ENCODE measurements at regions not wholly inside any gene's neighbourhood (a gene's known extent, or its start where the extent isn't known, plus 50 kb on each side); places are given as distances from the start of the nearest gene placed in this dataset.

- Mint-ChIP-seq H3K4me1 (no peaks in the 10 kb centered on the region), H3K4me3 (no peak overlapping the region), H3K27me3 (no peaks in the 10 kb centered on the region), H3K9me3 (ENCODE audit: insufficient read depth) (no peaks in the 10 kb centered on the region), H3K27ac (no peak overlapping the region)
- no peak overlapping the region for H3K4me3 ChIP-seq (ENCODE audit: control extremely low read depth in 1 of 5, extremely low read depth in 1 of 5, insufficient read depth in 1 of 5, low read depth in 2 of 5, low read length in 4 of 5)
- no peak overlapping the region for H3K27ac ChIP-seq (ENCODE audit: low read length in 2 of 2)
- no peak overlapping the region for H3K4me2 ChIP-seq (replicated peaks; ENCODE audit: low read depth, low read length, poor library complexity, severe bottlenecking)
- no peaks in the 10 kb centered on the region for H3K27me3 ChIP-seq (replicated peaks in 1 of 4; ENCODE audit: control extremely low read depth in 1 of 4, control insufficient read depth in 3 of 4, insufficient read depth in 4 of 4, low read length in 3 of 4)
- H3K4me1 ChIP-seq (ENCODE audit: control insufficient read depth in 2 of 2, insufficient read depth in 2 of 2, low read length in 2 of 2): no peaks in the 10 kb centered on the region
- ChIA-PET POLR2A (no interaction called here), CTCF (no interaction called here)
- H3K79me2 ChIP-seq (ENCODE audit: control insufficient read depth, insufficient read depth, low read length): no peaks in the 10 kb centered on the region
- TF ChIP-seq EZH2 (IDR thresholded peaks at IDR 0.05; ENCODE audit: borderline replicate concordance, insufficient read depth, low read depth, low read length, poor library complexity, severe bottlenecking): no peak
- intact Hi-C loops (cut with micrococcal nuclease): no loop called here
- ATAC-seq (ENCODE audit: low read depth) (no peak), DNase-seq (no peak)
- H3K9me3 ChIP-seq (ENCODE audit: control extremely low read depth in 1 of 3, control insufficient read depth in 2 of 3, insufficient read depth in 1 of 3, low read length in 2 of 3): no peaks in the 10 kb centered on the region
- H3K9ac ChIP-seq (ENCODE audit: low read length): no peak overlapping the region
- H3K36me3 ChIP-seq (replicated peaks in 1 of 2; ENCODE audit: control extremely low read depth in 1 of 2, control insufficient read depth in 1 of 2, extremely low read depth in 1 of 2, insufficient read depth in 2 of 2, low read length in 1 of 2): no peaks in the 10 kb centered on the region
- WGBS (ENCODE audit: insufficient coverage): no CpG with 5 or more reads among the region's 1 CpG
- H4K20me1 ChIP-seq (ENCODE audit: control insufficient read depth, insufficient read depth, low read length, poor library complexity, severe bottlenecking): no peaks in the 10 kb centered on the region
- no peak overlapping the region for H2AFZ ChIP-seq (ENCODE audit: insufficient read depth, low read depth, low read length, poor library complexity, severe bottlenecking)
These were observed 525.5 kb downstream of the RFC3 start for GRCh38 chr13:34343413-34343940.

DNA sequence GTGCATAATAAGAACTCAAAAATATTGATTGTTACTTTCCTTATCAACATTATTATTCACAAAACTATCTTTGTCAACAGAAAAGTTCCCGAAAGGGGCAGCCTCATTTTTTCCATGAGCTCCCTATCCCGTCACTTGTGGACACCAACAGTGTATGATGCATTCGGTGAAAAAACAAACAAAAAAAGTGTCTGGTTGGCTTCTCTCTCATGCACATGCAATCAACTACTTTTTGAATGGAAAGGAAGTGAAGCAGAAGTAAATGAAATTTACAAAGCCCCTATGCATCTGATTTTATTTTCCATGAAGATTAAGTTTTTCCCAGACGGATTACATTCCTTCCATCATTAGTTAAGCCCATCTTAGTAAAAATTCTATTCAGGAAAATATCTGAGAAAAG is 526.9 kb downstream of the RFC3 start:
- WGBS (ENCODE audit: insufficient coverage): 100% methylated on average over 3 of the region's 4 CpGs
- H2AFZ ChIP-seq (ENCODE audit: insufficient read depth, low read depth, low read length, poor library complexity, severe bottlenecking): no peak overlapping the region
- ChIA-PET POLR2A (no interaction called here), CTCF (no interaction called here)
- intact Hi-C loops (cut with micrococcal nuclease): no loop called here
- Mint-ChIP-seq H3K4me1 (no peaks in the 10 kb centered on the region), H3K4me3 (no peak overlapping the region), H3K27ac (no peak overlapping the region), H3K27me3 (no peaks in the 10 kb centered on the region), H3K9me3 (ENCODE audit: insufficient read depth) (no peaks in the 10 kb centered on the region)
- TF ChIP-seq, protein P1, sequence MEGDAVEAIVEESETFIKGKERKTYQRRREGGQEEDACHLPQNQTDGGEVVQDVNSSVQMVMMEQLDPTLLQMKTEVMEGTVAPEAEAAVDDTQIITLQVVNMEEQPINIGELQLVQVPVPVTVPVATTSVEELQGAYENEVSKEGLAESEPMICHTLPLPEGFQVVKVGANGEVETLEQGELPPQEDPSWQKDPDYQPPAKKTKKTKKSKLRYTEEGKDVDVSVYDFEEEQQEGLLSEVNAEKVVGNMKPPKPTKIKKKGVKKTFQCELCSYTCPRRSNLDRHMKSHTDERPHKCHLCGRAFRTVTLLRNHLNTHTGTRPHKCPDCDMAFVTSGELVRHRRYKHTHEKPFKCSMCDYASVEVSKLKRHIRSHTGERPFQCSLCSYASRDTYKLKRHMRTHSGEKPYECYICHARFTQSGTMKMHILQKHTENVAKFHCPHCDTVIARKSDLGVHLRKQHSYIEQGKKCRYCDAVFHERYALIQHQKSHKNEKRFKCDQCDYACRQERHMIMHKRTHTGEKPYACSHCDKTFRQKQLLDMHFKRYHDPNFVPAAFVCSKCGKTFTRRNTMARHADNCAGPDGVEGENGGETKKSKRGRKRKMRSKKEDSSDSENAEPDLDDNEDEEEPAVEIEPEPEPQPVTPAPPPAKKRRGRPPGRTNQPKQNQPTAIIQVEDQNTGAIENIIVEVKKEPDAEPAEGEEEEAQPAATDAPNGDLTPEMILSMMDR (IDR thresholded peaks at IDR 0.05): no peak
- no peak for TF ChIP-seq EZH2 (IDR thresholded peaks at IDR 0.05; ENCODE audit: borderline replicate concordance, insufficient read depth, low read depth, low read length, poor library complexity, severe bottlenecking)
- H3K27ac ChIP-seq (ENCODE audit: low read length in 2 of 2): no peak overlapping the region
- H3K27me3 ChIP-seq (replicated peaks in 1 of 4; ENCODE audit: control extremely low read depth in 1 of 4, control insufficient read depth in 3 of 4, insufficient read depth in 4 of 4, low read length in 3 of 4): no peaks in the 10 kb centered on the region
- no peaks in the 10 kb centered on the region for H3K36me3 ChIP-seq (replicated peaks in 1 of 2; ENCODE audit: control extremely low read depth in 1 of 2, control insufficient read depth in 1 of 2, extremely low read depth in 1 of 2, insufficient read depth in 2 of 2, low read length in 1 of 2)
- DNase-seq (no peak), ATAC-seq (ENCODE audit: low read depth) (no peak)
- H3K4me2 ChIP-seq (replicated peaks; ENCODE audit: low read depth, low read length, poor library complexity, severe bottlenecking): no peak overlapping the region
- H3K9ac ChIP-seq (ENCODE audit: low read length): no peak overlapping the region
- no peaks in the 10 kb centered on the region for H4K20me1 ChIP-seq (ENCODE audit: control insufficient read depth, insufficient read depth, low read length, poor library complexity, severe bottlenecking)
- H3K79me2 ChIP-seq (ENCODE audit: control insufficient read depth, insufficient read depth, low read length): no peaks in the 10 kb centered on the region
- H3K9me3 ChIP-seq (ENCODE audit: control extremely low read depth in 1 of 3, control insufficient read depth in 2 of 3, insufficient read depth in 1 of 3, low read length in 2 of 3): no peaks in the 10 kb centered on the region
- H3K4me1 ChIP-seq (ENCODE audit: control insufficient read depth in 2 of 2, insufficient read depth in 2 of 2, low read length in 2 of 2): no peaks in the 10 kb centered on the region
- H3K4me3 ChIP-seq (ENCODE audit: control extremely low read depth in 1 of 5, extremely low read depth in 1 of 5, insufficient read depth in 1 of 5, low read depth in 2 of 5, low read length in 4 of 5): no peak overlapping the region
